KMS-11 (cell line): ENCODE measurements at regions not wholly inside any gene's neighbourhood (a gene's known extent, or its start where the extent isn't known, plus 50 kb on each side); places are given as distances from the start of the nearest gene placed in this dataset.

Experiments
- H2AFZ ChIP-seq: fragments of 200-600 bp; sonication (generic); 2 replicates; pipeline ENCODE4 v1.6.1; 2016; ENCODE audit warnings: antibody characterized with exemption, mixed run types, low read depth
- H3K27ac ChIP-seq: fragments of 200-600 bp; sonication (generic); 2 replicates; pipeline ENCODE4 v1.6.1; 2016; ENCODE audit warnings: mild to moderate bottlenecking, mixed run types
- H3K27me3 ChIP-seq: fragments of 200-600 bp; sonication (generic); 2 replicates; pipeline ENCODE4 v1.6.1; 2017; ENCODE audit warnings: mild to moderate bottlenecking, low read depth, mixed run types, moderate library complexity; ENCODE audit not compliant: insufficient read depth
- H3K36me3 ChIP-seq: fragments of 200-600 bp; sonication (generic); 2 replicates; pipeline ENCODE4 v1.6.1; 2017; ENCODE audit warnings: mild to moderate bottlenecking, mixed run types; ENCODE audit not compliant: insufficient read depth
- H3K4me1 ChIP-seq: fragments of 200-600 bp; sonication (generic); 2 replicates; pipeline ENCODE4 v1.6.1; 2016; ENCODE audit warnings: mild to moderate bottlenecking, low read depth, mixed run types; ENCODE audit not compliant: poor library complexity, severe bottlenecking
- H3K4me2 ChIP-seq: fragments of 200-600 bp; sonication (generic); 2 replicates; pipeline ENCODE4 v1.7.0; 2016; ENCODE audit warnings: mild to moderate bottlenecking, mixed run types
- H3K4me3 ChIP-seq: fragments of 200-600 bp; sonication (generic); IDR thresholded peaks from 2 replicates; pipeline ENCODE4 v1.6.1; 2017; ENCODE audit warnings: low read depth, low read length, mixed read lengths; ENCODE audit not compliant: insufficient read depth
- H3K79me2 ChIP-seq: fragments of 200-600 bp; sonication (generic); 2 replicates; pipeline ENCODE4 v1.6.1; 2016; ENCODE audit warnings: low read depth, mixed run types; ENCODE audit not compliant: insufficient read depth
- H3K9ac ChIP-seq: fragments of 200-600 bp; sonication (generic); 2 replicates; pipeline ENCODE4 v1.6.1; 2016; ENCODE audit warnings: mild to moderate bottlenecking, mixed run types
- H4K20me1 ChIP-seq: fragments of 200-600 bp; sonication (generic); 2 replicates; pipeline ENCODE4 v1.6.1; 2016; ENCODE audit warnings: mild to moderate bottlenecking, mixed run types; ENCODE audit not compliant: insufficient read depth
- TF ChIP-seq, protein P1 (sequence below): fragments of 200-600 bp; sonication (generic); conservative IDR thresholded peaks from 2 replicates; pipeline ENCODE4 v1.6.1; 2017; ENCODE audit warnings: low read depth, mild to moderate bottlenecking, antibody characterized with exemption, low read length, moderate library complexity, mixed read lengths

- H4K20me1 ChIP-seq, result no peaks in the 10 kb centered on the region
- H3K36me3 ChIP-seq, result no peaks in the 10 kb centered on the region
- H3K4me3 ChIP-seq, result no peak overlapping the region
- H3K4me1 ChIP-seq, result no peaks in the 10 kb centered on the region
- TF ChIP-seq, protein P1, sequence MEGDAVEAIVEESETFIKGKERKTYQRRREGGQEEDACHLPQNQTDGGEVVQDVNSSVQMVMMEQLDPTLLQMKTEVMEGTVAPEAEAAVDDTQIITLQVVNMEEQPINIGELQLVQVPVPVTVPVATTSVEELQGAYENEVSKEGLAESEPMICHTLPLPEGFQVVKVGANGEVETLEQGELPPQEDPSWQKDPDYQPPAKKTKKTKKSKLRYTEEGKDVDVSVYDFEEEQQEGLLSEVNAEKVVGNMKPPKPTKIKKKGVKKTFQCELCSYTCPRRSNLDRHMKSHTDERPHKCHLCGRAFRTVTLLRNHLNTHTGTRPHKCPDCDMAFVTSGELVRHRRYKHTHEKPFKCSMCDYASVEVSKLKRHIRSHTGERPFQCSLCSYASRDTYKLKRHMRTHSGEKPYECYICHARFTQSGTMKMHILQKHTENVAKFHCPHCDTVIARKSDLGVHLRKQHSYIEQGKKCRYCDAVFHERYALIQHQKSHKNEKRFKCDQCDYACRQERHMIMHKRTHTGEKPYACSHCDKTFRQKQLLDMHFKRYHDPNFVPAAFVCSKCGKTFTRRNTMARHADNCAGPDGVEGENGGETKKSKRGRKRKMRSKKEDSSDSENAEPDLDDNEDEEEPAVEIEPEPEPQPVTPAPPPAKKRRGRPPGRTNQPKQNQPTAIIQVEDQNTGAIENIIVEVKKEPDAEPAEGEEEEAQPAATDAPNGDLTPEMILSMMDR, result no peak
- no peak overlapping the region for H3K27ac ChIP-seq
- H2AFZ ChIP-seq, result no peak overlapping the region
- no peaks in the 10 kb centered on the region for H3K27me3 ChIP-seq
- no peak overlapping the region for H3K4me2 ChIP-seq
- H3K79me2 ChIP-seq, result no peaks in the 10 kb centered on the region
- H3K9ac ChIP-seq, result no peak overlapping the region
Observed at GRCh38 chr2:220787251-220787650, 784.9 kb downstream of the EPHA4 start.

- no peaks in the 10 kb centered on the region for H3K36me3 ChIP-seq
- H3K79me2 ChIP-seq, result no peaks in the 10 kb centered on the region
- no peaks in the 10 kb centered on the region for H3K4me1 ChIP-seq
- TF ChIP-seq, protein P1, result no peak
- H3K9ac ChIP-seq, result no peak overlapping the region
- H3K4me2 ChIP-seq, result no peak overlapping the region
- H3K27me3 ChIP-seq, result no peaks in the 10 kb centered on the region
- H3K27ac ChIP-seq, result no peak overlapping the region
- H4K20me1 ChIP-seq, result no peaks in the 10 kb centered on the region
- H3K4me3 ChIP-seq, result no peak overlapping the region
- no peak overlapping the region for H2AFZ ChIP-seq
Observed at GRCh38 chr2:220789961-220790360, 782.1 kb downstream of the EPHA4 start.

DNA sequence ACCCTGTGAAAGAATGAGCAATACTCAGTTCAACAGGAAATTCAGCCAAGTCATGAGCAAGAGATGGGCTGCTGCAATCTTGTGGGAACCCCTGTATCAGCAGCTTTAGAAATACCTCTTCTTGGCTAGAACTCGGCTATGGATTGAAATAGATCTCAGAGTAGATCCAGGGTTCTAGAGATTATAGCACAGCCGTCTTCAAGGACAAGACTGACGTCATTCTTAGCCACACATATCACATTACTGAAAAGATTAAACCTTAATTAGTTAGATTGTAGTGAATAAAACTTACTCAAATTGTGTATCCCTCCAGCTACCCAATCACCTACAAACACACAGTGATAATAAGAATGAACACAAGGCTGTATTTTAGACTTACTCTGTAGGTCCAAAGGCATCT lies 776.4 kb downstream of the EPHA4 start:
- Histone ChIP-seq H3K4me1 (no peaks in the 10 kb centered on the region), H3K27me3 (no peaks in the 10 kb centered on the region), H3K4me3 (no peak overlapping the region), H3K9ac (no peak overlapping the region), H4K20me1 (no peaks in the 10 kb centered on the region), H3K27ac (no peak overlapping the region), H3K4me2 (no peak overlapping the region), H3K36me3 (no peaks in the 10 kb centered on the region), H2AFZ (no peak overlapping the region), H3K79me2 (no peaks in the 10 kb centered on the region)
- TF ChIP-seq, protein P1, result no peak

DNA sequence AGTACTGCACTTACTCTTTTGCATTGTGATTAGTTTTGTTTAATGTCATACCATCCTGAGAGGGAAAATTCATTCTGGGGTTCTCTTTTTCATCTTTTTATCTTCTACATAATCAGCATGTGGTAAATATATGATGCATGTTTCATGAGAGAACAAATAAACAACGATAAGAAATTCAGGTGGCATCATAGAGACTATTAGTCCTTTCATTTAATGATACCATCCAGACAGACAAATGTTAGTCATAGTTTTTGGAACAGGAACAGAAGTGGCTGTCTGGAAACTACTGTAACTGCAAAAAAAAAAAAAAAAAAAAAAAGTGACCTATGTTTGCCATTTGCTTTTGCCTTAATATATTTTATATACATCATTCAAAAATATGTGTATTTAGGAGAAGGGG lies 761.0 kb downstream of the EPHA4 start:
- Histone ChIP-seq H3K79me2 (no peaks in the 10 kb centered on the region), H3K27me3 (no peaks in the 10 kb centered on the region), H3K9ac (no peak overlapping the region), H3K27ac (no peak overlapping the region), H3K4me1 (no peaks in the 10 kb centered on the region), H4K20me1 (no peaks in the 10 kb centered on the region), H2AFZ (no peak overlapping the region), H3K4me2 (no peak overlapping the region), H3K4me3 (no peak overlapping the region), H3K36me3 (no peaks in the 10 kb centered on the region)
- TF ChIP-seq, protein P1, result no peak
